KBM-7 (cell line): ENCODE measurements at regions not wholly inside any gene's neighbourhood (a gene's known extent, or its start where the extent isn't known, plus 50 kb on each side); places are given as distances from the start of the nearest gene placed in this dataset.
A peak's percentile ranks its signal among the peaks of the same experiment; 100 is the strongest.
"Not testable (repeated sequence)": the region's sequence is repeated elsewhere in the genome, so short reads cannot be mapped to it uniquely, and the experiment has no call there.

Source experiments
- DNase-seq: peaks from one replicate; pipeline ENCODE4 v3.0.0-alpha.2; 2015
- in situ Hi-C: fragments of 300-500 bp; cut with MboI; formaldehyde crosslinking; loops from 2 replicates; pipeline ENCODE4 v1.14.3; 2020; ENCODE audit warnings: low sequenced_read_pairs, low pct_unique_long_range_greater_than_20kb, mixed read lengths

DNA sequence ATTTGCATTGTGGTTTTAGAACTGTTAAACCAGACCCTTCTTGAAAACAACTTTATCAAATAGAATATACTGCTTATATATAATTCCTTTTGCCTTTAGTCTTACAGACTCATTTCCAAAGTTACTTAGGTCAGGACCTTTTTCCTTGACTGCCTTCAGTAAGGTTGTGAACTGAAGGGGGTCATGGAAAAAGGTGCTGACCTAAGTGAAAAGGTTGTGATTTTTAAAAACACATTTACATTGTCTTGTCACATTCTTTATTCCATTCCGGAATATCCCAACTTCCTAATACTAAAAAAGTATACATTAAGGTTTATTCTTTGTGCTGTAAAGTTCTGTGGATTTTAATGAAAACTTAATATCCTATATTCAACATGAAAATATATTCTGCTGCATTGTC is 581.4 kb downstream of the SOCS6 start:
- DNase-seq: no peak
- in situ Hi-C loops: no loop called here

DNA sequence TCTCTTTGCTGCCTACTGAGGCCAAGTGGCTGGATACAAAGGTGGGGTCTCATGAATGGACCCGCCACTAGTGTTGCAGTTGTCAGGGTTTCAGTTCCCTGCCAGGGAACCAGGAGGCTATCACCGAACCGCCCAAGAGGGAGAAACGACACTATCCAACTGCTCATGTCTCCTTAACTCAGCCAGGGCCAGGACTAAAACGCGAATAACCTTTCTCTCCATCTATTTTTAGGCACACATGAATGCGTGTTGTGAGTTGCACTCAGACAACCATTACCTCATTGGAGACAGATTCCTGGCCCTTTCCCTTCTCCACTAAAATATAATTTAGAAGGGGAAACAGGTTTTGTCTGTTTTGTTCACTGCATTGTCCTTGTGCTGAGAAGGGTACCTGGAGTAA is 559.5 kb downstream of the SOCS6 start:
- in situ Hi-C loops: no loop called here
- DNase-seq: no peak

DNA sequence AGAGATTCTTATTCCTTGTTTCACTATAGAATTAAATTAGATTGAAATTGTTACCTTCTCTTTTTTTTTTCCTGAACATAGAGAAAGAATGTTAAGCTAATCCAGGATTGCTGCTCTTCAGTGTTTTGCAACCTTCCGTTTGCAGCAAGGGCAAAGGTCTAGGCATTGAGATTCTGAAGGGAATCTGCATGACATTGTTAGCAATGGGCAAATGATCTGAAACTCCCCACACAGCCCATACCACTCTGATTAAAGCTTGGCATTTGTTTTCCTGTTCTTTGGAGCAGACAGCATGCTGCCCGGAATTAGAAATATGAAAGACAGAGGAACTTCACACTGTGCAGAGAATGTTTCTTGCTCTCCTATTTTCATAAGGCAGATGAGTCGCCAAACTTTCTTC is 551.8 kb downstream of the SOCS6 start:
- DNase-seq: no peak

DNA sequence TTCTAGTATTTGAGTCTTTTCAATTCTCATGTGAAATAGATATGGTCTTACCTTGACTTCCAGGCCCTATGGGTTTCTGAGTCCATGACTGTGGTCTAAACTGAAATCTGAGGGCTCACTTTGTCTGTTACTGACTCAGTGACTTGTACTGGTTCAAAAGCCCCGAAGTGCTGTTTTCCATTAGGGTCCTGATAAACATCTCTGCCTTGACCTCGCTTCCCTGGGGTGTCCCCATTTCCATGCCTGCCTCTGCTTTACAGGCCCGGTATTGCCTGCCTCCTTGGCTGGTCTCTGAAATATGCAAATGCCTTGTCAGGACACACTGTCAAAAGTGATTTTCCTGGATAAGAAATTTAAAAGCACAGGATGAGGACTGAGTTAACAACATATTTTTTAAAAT is 538.8 kb downstream of the SOCS6 start:
- in situ Hi-C loops: no loop called here
- no peak for DNase-seq

More for the DNA sequence above, 551.8 kb downstream of the SOCS6 start:
- in situ Hi-C loops: no loop called here

DNA sequence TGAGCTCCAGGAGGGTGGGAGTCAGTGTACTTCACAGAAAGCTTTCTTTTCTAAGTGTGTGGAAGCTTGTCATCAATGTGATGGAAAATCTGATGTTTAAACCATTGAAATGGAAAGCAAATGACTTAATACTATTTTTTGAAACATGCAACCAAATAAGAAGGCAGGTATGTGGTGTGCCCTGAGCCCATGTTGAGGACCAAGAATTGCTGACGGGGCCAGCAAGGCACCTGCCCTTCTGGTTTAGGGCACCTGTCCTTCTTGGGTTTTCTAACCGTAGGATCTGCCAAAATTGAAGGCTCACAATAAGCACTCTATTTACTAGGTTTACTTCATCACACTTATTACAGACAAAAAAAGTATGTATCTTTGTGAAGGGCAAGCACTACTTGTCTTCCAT is 537.7 kb downstream of the SOCS6 start:
- in situ Hi-C loops: no loop called here
- no peak for DNase-seq

DNA sequence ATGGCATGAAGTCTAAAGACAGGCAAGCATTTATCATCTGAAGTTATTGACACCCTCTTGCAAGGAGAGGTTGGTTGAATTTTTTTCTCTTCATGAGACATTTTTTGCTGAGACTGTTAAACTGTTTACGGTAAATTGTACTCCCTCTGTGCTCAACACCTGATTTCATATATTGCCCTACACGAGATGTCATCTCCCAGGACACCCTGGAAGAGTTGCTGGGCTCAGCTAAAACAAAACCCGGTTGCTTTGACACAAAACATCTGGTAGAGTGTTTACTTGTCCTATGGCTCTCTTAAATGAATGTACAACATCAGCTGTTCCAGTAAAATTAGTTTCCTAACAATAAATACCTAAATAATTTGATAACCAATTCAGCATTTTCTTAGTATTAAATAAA is 533.8 kb downstream of the SOCS6 start:
- in situ Hi-C loops: no loop called here

DNA sequence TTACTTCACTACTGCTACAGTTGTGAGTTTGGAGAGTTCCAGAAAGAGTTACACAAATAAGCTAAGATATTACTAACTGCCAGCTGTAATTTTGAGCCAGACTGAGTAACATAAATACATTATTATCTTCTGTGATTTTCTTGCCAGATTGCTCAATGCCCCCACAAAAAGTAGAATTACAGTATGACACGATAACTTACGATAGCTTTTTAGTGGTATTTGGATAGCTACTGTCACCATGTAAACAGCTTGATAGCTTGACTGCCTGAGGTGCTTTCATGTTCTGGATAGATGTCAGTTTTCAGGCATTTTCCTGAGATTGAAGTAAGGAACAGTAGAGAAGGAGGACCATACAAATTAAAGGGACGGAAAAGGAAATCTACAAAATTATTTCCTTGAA is 533.3 kb downstream of the SOCS6 start:
- no peak for DNase-seq
- in situ Hi-C loops: no loop called here

More for the DNA sequence above, 533.8 kb downstream of the SOCS6 start:
- no peak for DNase-seq

DNA sequence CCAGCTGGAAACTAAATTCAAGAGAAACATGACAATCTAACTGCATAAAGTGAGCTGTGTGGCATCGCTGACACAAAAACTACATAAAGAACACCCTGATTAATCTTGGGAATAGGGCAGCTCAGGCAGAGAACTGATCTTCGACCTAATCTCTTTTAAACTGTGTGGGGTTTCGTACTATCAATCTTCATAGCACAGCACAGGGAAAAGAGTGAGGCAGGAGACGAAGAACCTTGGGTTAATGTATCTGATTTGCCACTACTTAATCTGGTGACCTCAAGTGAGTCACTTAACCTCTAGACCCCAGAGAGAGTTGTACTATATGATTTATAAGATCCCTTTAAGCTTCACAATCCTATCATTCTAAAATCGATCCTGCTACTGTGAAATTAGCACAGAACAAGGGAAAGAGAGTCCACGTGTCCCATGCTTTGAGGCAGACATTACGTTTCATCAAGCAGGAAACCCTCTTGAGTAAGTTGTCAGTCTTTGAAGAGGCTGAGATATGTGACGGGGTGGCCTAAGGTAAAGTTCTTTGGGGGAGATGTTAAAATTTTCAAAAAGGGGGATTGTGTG is 519.7 kb downstream of the SOCS6 start:
- in situ Hi-C loops: no loop called here
- no peak for DNase-seq

DNA sequence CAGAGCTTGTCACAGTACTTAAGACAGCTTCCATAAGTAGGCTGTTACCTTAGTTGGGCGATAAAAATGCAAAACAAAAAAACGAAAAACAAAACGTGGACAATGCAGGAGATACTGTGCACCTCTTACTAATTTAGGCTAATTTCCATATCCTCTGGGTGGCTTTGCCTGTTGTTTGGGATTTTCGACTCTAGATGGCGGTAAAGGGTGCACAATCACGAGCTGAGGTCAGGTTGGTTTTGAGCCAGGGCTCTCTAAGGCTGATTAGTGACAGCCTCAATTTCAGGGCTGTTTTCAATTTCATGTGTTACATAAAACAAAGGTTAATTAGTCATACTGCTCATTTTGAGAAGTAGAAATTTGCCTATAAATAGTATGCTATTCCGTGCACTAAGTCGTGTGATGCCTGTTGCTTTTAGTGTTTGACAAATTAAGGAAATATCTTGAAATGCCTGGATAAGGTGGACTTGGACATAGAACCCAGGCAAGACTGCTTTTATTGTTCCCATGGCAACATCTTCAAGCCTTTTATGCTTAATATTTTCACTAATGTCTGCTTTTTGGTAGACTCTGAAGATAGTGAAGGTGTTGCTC is 493.1 kb downstream of the SOCS6 start:
- peak; percentile 77 for DNase-seq
- in situ Hi-C loops: no loop called here

DNA sequence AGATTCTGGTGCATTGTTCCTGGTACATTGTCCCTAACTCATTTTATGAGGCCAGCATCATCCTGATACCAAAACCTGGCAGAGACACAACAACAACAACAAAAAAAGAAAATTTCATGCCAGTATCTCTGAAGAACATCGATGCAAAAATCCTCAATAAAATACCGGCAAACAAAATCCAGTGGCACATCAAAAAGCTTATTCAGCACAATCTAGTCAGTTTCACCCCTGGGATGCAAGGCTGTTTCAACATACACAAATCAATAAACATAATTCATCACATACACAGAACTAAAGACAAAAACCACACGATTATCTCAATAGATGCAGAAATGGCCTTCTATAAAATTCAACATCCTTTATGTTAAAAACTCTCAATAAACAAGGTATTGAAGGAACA is 477.4 kb downstream of the SOCS6 start:
- DNase-seq, in situ Hi-C loops: not testable (repeated sequence)

DNA sequence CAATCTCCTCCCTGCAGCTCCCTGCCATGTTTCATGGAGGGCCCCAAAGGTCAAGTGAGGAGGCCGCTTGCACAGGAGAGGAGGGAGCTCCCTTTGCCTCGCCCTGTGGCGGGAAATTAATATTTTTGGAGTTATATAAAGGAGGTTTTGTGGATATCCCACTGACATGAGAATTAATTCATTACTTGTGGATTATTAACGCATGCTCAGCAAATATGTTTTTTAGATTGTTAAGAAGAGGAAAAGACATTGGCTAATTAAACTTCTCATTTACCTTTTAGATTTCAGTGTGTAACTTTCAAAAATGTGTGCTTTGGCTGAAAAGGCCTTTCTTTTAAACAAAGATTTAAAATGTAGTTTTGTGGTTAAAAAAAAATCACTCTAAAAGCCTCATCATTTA is 474.0 kb downstream of the SOCS6 start:
- DNase-seq: no peak
- in situ Hi-C loops: no loop called here

DNA sequence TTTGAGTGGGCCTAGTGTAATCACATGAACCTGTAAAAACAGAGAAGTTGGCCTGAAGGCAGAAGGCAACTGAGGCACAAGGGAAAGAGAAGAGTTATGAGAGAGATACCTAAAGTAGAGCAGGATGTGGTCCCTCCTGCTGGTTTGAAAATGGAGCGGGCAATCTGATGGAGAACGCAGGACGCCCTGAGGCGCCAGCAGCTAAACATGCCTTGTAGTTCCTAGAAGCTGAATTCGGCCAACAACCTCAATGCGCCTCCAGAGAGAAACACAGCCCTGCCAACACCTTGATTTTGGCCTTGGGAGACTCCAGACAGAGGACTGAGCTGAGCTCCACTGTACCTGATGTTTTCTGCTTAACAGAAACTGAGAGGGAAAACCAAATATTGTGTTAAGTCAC is 469.9 kb downstream of the SOCS6 start:
- no peak for DNase-seq
- in situ Hi-C loops: no loop called here

DNA sequence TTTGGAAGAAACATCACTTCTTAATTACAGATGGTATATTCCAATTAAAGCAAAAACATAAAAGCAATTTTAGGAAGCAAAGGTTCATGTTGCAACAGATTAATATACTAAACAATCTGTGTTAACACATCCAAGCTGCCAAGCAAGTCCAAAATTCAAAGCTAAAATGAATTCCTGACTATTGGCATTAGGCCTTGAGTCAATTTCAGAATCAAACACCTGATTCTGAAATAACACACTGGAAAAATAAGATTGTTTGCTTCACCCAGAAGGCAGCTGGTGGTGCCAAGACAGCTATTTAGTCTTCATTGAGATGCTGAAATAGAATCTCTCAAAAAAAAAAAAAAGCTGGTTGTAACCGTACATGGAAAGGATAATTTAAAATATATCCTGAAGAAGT is 465.6 kb downstream of the SOCS6 start:
- no peak for DNase-seq
- in situ Hi-C loops: no loop called here

DNA sequence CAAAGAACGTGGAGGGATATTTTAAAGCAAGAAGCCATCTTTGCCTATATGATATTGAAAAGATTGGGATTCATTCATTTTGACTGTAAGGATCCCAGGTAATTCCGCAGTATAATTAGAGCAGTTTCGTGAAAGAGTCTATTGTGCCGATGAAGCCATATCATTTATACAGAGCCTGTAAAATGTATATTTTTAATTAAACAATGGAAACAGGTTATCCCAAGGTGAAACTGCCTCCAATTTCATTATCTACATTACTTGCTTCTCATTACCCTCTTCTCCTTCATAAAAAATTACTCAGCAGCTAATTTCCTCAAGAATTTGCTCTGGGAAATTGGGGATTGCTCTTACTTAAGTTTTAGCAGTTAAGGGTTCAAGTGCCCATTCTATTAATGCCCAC is 444.1 kb downstream of the SOCS6 start:
- in situ Hi-C loops: no loop called here
- no peak for DNase-seq

DNA sequence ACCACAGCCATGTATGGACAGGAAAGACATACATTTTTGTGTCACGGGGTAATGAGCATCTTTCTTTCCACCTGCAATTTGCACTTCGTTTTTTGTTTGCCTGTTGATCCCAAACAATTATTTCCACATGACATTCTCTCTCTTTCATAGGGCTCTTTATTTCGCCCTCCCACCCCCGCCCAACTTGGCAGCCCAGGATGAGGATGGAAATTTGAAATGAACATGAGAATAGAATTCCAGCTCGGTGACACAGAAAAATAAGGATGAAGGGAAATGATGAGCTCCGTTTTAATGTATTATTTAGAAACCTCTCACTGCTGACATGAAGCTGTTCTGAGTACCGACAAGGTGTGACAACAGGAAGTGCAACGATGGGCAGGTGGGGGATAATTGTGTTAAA is 443.3 kb downstream of the SOCS6 start:
- in situ Hi-C loops: no loop called here
- DNase-seq: no peak

DNA sequence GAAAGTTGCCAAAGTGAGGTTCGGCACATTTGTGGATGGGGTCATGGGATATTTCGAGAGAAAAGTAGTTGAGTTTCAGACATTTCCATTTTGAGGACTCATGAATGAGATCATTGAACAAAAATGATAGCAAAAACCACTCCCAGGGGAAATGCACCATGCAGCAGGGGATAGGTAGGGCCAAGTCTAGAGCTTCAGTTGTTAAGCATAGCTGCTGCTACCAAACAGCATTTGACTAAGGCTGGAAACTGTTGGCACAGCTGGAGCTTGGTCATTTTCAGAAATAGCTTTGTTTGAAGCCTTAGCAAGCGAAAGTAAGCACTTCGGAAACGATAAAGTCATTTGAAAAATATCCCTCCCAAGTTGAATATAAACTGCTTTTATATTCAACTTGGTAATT is 431.8 kb downstream of the SOCS6 start:
- no peak for DNase-seq
- in situ Hi-C loops: no loop called here

DNA sequence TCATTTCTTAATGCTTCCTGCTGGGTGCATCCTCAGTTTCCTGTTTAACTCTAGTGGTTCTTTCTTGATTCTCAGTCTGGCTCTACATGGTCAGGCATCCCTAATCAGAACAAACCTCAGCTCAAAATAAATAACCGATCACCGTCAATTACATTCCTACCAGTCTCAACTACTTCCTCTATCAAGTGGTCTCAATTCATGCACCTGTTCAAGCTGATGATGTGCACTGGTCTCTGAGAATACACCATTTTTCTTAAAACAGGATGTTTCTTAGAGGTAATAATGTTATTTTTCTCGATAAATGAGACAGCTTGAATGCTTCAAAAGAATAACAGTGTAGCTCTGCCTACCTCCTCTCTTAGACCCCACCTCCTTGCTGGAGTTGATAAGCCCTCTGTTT is 420.9 kb downstream of the SOCS6 start:
- no peak for DNase-seq
- in situ Hi-C loops: no loop called here

DNA sequence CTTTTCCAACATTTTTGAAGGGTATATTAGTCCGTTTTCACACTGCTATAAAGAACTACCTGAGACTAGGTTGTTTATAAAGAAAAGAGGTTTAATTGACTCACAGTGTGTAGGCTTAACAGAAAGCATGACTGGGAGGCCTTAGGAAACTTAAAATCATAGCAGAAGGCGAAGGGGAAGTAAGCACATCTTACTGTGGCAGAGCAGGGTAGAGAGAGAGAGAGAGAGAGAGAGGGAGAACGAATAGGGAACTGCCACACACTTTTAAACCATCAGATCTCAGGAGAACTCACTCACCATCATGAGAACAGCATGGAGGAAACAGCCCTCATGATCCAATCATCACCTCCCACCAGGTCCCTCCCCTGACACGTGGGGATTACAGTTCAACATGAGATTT is 420.3 kb downstream of the SOCS6 start:
- in situ Hi-C loops: no loop called here

DNA sequence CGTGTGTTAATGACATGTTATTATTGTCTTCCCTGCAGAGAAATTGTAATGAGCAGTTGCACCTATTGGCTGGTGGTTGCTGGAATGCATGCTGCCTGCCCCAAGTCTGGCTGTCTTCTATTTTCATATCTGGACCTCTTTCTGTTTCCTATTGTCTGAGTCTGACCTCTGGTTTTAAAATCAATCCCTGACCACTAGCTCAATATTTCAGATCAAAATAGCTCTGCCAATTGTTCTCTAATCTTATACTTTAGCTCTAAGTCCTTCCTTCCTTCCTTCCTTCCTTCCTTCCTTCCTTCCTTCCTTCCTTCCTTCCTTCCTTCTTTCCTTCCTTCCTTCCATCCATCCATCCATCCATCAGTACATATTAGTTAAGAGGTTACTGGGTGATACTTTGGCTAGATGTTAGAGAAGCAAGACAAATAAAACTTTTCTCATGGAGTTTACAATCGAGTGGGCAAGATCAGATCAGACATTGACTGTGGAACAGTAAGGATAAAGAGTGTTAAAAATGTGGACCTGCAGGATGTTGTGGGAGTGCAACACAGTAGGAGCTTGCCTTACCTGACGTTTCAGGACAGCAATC is 417.1 kb downstream of the SOCS6 start:
- in situ Hi-C loops: no loop called here

More for the DNA sequence above, 420.3 kb downstream of the SOCS6 start:
- peak; percentile 9 for DNase-seq

DNA sequence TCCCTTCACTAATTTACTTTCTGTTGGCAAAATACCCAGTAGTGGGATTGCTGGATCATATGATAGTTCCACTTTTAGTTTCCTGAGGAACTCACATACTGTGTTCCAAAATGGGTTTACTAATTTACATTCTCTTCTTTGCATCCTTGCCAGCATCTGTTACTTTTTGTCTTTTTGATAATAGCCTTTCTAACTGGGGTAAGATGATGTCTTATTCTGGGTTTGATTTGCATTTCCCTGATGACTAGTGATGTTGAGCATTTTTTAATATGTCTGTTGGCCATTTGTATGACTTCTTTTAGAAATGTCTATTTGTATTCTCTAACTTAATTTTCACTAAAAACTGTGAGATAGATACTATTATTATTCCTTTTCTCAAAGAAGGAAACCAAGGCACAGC is 411.7 kb downstream of the SOCS6 start:
- no peak for DNase-seq
- in situ Hi-C loops: no loop called here

More for the DNA sequence above, 417.1 kb downstream of the SOCS6 start:
- no peak for DNase-seq

DNA sequence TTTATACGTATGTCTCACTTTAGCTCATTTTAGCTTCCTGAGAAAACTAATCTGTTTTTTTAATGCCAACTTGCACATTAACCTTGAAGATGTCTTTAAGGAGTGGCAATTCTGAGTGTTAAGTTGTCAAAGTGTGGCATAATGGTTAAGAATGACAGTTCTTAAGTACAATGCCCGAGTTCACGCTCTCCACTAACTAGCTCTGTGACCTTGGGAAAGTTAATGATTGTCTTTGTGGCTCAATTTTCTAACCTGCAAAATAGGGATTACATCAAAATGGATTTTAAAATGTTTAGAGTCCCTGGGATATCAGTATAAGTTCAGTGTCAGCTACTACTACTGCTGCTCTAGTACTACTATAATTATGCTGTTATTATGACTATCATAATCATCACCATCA is 409.7 kb downstream of the SOCS6 start:
- in situ Hi-C loops: no loop called here

More for the DNA sequence above, 409.7 kb downstream of the SOCS6 start:
- no peak for DNase-seq
